Lower lobe of right lung (tissue), 2 donors: ENCODE measurements at regions not wholly inside any gene's neighbourhood (a gene's known extent, or its start where the extent isn't known, plus 50 kb on each side); places are given as distances from the start of the nearest gene placed in this dataset.

ENCODE experiments used
- ATAC-seq, 2 donors: fragments of 200-7000 bp; cut with Tn5 transposase; one replicate each; pipeline ENCODE4 v1.9.1; 2020 to 2022; ENCODE audit warnings: mild to moderate bottlenecking in 2 of 2, moderate library complexity in 2 of 2
- DNase-seq: peaks from one replicate; pipeline ENCODE4 v3.0.0-alpha.2; 2020
- H3K27ac ChIP-seq: fragments of 200-600 bp; one replicate; pipeline ENCODE4 v1.8.0; 2022
- H3K27me3 ChIP-seq: fragments of 200-600 bp; one replicate; pipeline ENCODE4 v1.8.0; 2022; ENCODE audit warnings: low read depth
- H3K36me3 ChIP-seq: fragments of 200-600 bp; one replicate; pipeline ENCODE4 v1.8.0; 2022; ENCODE audit warnings: mild to moderate bottlenecking
- H3K4me1 ChIP-seq: fragments of 200-600 bp; one replicate; pipeline ENCODE4 v1.8.0; 2022
- H3K4me3 ChIP-seq: fragments of 200-600 bp; one replicate; pipeline ENCODE4 v1.8.0; 2022; ENCODE audit warnings: mild to moderate bottlenecking
- H3K9me3 ChIP-seq: fragments of 200-600 bp; one replicate; pipeline ENCODE4 v1.8.0; 2022
- CTCF ChIP-seq: fragments of 200-600 bp; IDR thresholded peaks from one replicate; pipeline ENCODE4 v1.8.0; 2022; ENCODE audit warnings: antibody characterized with exemption, mild to moderate bottlenecking
- intact Hi-C: fragments of 100-400 bp; cut with DNase I; formaldehyde crosslinking; loops from one replicate; pipeline ENCODE4 v1.11.0; 2022
- donor health status: DM: no; HTN: yes; CAD: no; lungs with severe emphysema.

GRCh38 chr2:77640924-77641323, 118.7 kb upstream of the LRRTM4 start:
- Histone ChIP-seq H3K4me1 (no peaks in the 10 kb centered on the region), H3K27ac (no peak overlapping the region), H3K4me3 (no peak overlapping the region), H3K36me3 (no peaks in the 10 kb centered on the region), H3K9me3 (peaks cover 17% of the 10 kb centered on the region), H3K27me3 (no peaks in the 10 kb centered on the region)
- DNase-seq: no peak
- intact Hi-C loops: no loop called here
- no peak for TF ChIP-seq CTCF
- no peak for ATAC-seq

- H3K9me3 ChIP-seq: peaks cover 17% of the 10 kb centered on the region
- H3K36me3 ChIP-seq: no peaks in the 10 kb centered on the region
- no peaks in the 10 kb centered on the region for H3K27me3 ChIP-seq
- H3K4me1 ChIP-seq: no peaks in the 10 kb centered on the region
- no peak overlapping the region for H3K27ac ChIP-seq
- intact Hi-C loops: no loop called here
- TF ChIP-seq CTCF: no peak
- no peak for DNase-seq
- no peak for ATAC-seq
- no peak overlapping the region for H3K4me3 ChIP-seq
Measured at GRCh38 chr2:77642339-77642738, 120.2 kb upstream of the LRRTM4 start.

- H3K36me3 ChIP-seq: no peaks in the 10 kb centered on the region
- no peak overlapping the region for H3K27ac ChIP-seq
- H3K4me3 ChIP-seq: no peak overlapping the region
- no peak for ATAC-seq
- H3K27me3 ChIP-seq: no peaks in the 10 kb centered on the region
- intact Hi-C loops: no loop called here
- no peak for TF ChIP-seq CTCF
- no peak for DNase-seq
- no peaks in the 10 kb centered on the region for H3K9me3 ChIP-seq
- no peaks in the 10 kb centered on the region for H3K4me1 ChIP-seq
Measured at GRCh38 chr2:77649856-77650255, 127.7 kb upstream of the LRRTM4 start.

GRCh38 chr2:77652499-77652898, 130.3 kb upstream of the LRRTM4 start:
- no peak overlapping the region for H3K4me3 ChIP-seq
- no peak for TF ChIP-seq CTCF
- H3K36me3 ChIP-seq: no peaks in the 10 kb centered on the region
- H3K9me3 ChIP-seq: no peaks in the 10 kb centered on the region
- no peak overlapping the region for H3K27ac ChIP-seq
- DNase-seq (no peak), ATAC-seq (no peak)
- intact Hi-C loops: no loop called here
- H3K27me3 ChIP-seq: no peaks in the 10 kb centered on the region
- H3K4me1 ChIP-seq: no peaks in the 10 kb centered on the region

DNA sequence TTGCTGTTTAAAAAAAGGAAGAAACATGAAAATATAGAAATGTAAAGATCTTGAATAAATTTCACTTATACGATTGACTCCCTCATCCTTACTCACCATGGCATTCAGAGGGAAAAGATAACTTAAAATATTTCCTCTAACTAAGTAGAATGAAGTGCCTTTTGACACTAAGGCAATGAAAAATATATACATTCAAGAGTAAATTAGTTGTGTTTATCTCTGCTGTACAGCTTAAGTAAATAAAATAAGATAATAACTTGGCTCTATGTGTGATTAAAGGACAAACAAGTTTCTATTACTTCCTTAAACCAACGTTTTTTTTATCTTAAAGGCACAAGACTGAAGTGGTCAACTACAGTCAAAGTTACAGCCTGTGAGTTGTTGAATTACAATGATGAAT, 142.3 kb upstream of the LRRTM4 start:
- intact Hi-C loops: no loop called here
- Histone ChIP-seq H3K4me1 (no peaks in the 10 kb centered on the region), H3K9me3 (no peaks in the 10 kb centered on the region), H3K4me3 (no peak overlapping the region), H3K27me3 (no peaks in the 10 kb centered on the region), H3K36me3 (no peaks in the 10 kb centered on the region), H3K27ac (no peak overlapping the region)
- ATAC-seq: no peak
- DNase-seq: no peak
- TF ChIP-seq CTCF: no peak
